OCI-LY7 (cell line): ENCODE measurements at regions not wholly inside any gene's neighbourhood (a gene's known extent, or its start where the extent isn't known, plus 50 kb on each side); places are given as distances from the start of the nearest gene placed in this dataset.

Experiments used
- CTCF ChIP-seq: fragments of 200-600 bp; sonication (generic); conservative IDR thresholded peaks from 2 replicates; pipeline ENCODE4 v1.5.1; 2014; ENCODE audit warnings: mild to moderate bottlenecking, antibody characterized with exemption, low read length, moderate library complexity, mixed read lengths
- EZH2phosphoT487 ChIP-seq: fragments of 200-600 bp; sonication (generic); IDR thresholded peaks from 2 replicates; pipeline ENCODE4 v1.6.1; 2018; ENCODE audit warnings: low read depth, borderline replicate concordance, mild to moderate bottlenecking, mixed run types, antibody characterized with exemption, low read length, moderate library complexity, mixed read lengths

- no peak for TF ChIP-seq CTCF
- no peak for TF ChIP-seq EZH2phosphoT487
Measured at GRCh38 chr3:154522036-154522602, 92.1 kb upstream of the GPR149 start.
